ENCODE measurements at regions not wholly inside any gene's neighbourhood (a gene's known extent, or its start where the extent isn't known, plus 50 kb on each side); places are given as distances from the start of the nearest gene placed in this dataset.
"Not testable (repeated sequence)": the region's sequence is repeated elsewhere in the genome, so short reads cannot be mapped to it uniquely, and the experiment has no call there.

DNA sequence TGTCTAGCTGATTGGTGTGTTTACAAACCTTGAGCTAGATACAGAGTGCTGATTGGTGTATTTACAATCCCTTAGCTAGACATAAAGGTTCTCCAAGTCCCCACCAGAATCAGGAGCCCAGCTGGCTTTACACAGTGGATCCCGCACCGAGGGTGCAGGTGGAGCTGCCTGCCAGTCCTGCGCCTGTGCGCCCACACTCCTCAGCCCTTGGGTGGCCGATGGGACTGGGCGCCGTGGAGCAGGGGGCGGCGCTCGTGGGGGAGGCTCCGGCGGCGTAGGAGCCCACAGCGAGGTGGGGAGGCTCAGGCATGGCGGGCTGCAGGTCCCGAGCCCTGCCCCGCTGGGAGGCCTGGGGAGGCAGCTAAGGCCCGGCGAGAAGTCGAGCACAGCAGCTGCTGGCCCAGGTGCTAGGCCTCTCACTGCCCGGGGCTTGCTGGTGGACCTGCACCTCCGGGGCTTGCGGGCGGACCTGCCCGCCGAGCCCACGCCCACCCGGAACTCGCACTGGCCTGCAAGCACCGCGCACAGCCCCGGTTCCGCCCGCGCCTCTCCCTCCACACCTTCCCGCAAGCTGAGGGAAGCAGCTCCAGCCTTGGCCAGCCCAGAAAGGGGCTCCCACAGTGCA is 51.0 kb upstream of the CDYL start:
- DNase-seq (ENCODE audit: low spot score): not testable (repeated sequence)

GRCh38 chr6:4724727-4725126 is 51.5 kb upstream of the CDYL start:
- DNase-seq (ENCODE audit: low spot score): not testable (repeated sequence)

GRCh38 chr6:4723383-4723782 is 52.8 kb upstream of the CDYL start:
- DNase-seq (ENCODE audit: low spot score): no peak

DNA sequence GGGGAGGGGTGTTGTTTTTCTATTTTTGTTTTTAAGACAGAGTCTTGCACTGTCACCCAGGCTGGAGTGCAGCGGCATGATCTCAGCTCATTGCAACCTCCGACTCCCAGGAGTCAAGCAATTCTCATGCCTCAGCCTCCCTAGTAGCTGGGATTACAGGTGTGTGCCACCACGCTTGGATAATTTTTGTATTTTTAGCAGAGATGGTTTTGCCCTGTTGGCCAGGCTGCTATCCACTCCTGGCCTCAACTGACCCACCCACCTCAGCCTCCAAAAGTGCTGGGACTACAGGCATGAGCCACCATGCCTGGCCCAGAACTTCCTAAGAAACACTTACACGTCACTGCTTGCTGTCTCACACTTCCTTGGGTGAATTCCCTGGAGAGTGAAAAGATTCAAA is 54.8 kb upstream of the CDYL start:
- not testable (repeated sequence) for DNase-seq (ENCODE audit: low spot score)

- DNase-seq (ENCODE audit: low spot score): no peak
Observed at GRCh38 chr6:4719491-4719890, 56.7 kb upstream of the CDYL start.

DNA sequence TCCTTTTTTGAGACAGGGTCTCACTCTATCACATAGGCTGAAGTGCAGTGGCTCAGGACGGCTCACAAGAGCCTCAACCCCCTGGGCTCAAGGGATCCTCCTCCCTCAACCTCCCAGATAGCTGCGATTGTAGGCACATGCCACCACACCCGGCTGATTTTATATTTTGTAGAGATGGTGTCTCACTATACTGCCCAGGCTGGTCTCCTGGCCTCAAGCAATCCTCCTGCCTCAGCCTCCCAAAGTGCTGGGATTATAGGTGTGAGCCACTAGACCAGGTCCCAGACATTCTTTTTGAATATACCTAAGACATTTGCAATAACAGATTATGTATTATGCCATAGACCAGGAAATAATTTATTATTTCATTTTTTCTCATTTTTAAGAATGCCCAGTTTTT is 58.3 kb upstream of the CDYL start:
- no peak for DNase-seq (ENCODE audit: low spot score)

DNA sequence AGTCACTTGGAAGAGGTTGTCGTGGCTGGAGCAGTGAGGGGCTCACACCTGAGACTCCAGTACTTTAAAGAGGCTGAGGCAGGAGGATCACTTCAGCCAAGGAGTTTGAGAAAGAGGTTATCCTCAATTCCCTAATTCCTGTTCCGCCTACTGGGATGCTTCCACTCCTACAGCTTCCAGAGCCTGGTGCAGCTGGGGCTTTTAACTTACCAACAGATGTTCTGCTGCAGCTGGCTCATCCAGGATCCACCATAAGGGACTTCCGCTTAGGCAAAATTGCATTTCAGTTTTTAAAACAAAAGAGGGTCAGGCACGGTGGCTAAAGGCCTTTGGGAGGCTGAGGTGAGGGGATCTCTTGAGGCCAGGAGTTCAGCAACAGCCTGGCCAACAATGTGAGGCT is 59.1 kb upstream of the CDYL start:
- no peak for DNase-seq (ENCODE audit: low spot score)

- DNase-seq (ENCODE audit: low spot score): no peak
Observed at GRCh38 chr6:4714961-4715501, 61.2 kb upstream of the CDYL start.

GRCh38 chr6:4712291-4712690 is 63.9 kb upstream of the CDYL start:
- DNase-seq (ENCODE audit: low spot score): no peak

GRCh38 chr6:4707011-4707410 is 69.2 kb upstream of the CDYL start:
- no peak for DNase-seq (ENCODE audit: low spot score)

DNA sequence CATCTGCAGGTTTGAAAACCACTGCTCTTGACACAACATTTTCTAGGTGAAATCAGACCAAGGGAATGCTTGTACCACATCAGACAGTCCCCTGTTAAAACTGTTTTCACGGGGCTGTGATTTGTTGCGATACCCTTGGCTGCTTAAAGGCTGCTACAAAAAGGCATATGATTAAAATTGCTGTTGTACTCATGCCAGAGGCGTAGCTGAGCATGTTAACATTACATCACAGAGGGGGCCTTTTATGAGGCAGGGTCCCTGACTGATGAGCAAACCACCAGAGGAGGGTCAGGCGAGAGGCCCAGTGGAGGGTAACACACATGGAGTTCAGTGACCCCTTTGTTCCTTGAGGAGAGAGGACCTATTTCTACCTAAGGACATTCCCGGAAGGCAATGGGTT is 70.4 kb upstream of the CDYL start:
- no peak for DNase-seq (ENCODE audit: low spot score)

GRCh38 chr6:4703382-4703781 is 72.8 kb upstream of the CDYL start:
- DNase-seq (ENCODE audit: low spot score): no peak

DNA sequence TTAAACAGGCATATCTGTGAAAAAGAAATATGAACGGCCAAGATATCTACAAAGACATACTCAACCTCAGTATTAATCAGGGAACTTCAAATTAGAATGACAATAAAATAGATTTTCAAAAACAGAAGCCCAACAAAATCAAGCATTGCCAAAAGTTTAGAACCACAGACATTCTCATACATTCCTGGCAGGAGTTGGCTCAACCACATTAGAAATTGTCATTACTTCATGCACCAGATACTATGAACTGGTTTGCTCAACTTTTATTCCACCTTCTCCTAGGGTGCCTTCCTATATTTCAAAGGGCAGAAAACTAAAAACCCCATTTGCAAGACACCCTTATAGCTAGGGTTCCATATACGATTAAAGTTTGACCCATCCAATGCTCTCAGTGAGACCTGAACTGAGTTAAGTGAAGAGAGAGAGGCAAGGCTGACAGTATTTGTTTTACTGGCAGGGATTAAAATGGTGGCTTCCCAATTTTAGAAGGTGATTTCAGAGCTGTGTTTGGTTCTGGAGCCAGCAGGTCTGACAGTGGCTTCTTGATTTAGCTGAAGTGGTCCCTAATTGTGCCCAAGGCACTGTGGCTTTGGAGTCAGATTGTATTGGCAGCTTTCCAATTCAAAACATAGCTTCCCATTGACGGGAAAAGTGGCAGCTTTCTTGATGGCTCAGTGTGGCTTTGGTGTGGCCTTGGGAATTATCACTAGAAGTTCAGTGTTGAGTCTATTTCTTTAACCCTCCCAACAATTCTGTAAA is 77.1 kb upstream of the CDYL start:
- DNase-seq (ENCODE audit: low spot score): no peak

GRCh38 chr6:4693173-4693970 is 82.8 kb upstream of the CDYL start:
- no peak for DNase-seq (ENCODE audit: low spot score)

- DNase-seq (ENCODE audit: low spot score): no peak
Observed at GRCh38 chr6:4692664-4693063, 83.5 kb upstream of the CDYL start.

GRCh38 chr6:4687989-4688947 is 87.9 kb upstream of the CDYL start:
- peak; percentile 32 for DNase-seq (ENCODE audit: low spot score)

GRCh38 chr6:4687656-4687988 is 88.6 kb upstream of the CDYL start:
- no peak for DNase-seq (ENCODE audit: low spot score)

GRCh38 chr6:4682431-4683097 is 93.6 kb upstream of the CDYL start:
- DNase-seq (ENCODE audit: low spot score): no peak

GRCh38 chr6:4678506-4679300 is 97.5 kb upstream of the CDYL start:
- no peak for DNase-seq (ENCODE audit: low spot score)

DNA sequence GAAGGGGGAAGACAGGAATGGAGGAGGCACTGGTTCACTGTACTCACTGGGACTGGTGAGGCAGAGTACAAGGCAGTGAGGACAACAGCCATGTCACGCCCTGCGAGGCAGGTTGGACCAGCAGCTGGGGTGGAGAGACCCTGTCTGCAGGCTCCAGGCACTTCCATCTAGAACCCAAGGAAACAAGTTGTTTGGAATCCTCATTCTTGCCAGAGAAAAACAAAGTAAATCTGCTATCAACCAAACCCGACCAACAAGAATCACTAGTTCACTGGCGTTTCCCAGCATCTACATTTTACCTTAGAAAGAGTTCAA is 98.5 kb upstream of the CDYL start:
- no peak for DNase-seq (ENCODE audit: low spot score)
